Muscle layer of colon (tissue), 2 donors: ENCODE measurements at regions not wholly inside any gene's neighbourhood (a gene's known extent, or its start where the extent isn't known, plus 50 kb on each side); places are given as distances from the start of the nearest gene placed in this dataset.

Source experiments
- H3K27ac ChIP-seq: one replicate; pipeline ENCODE4 v1.7.0; 2013; ENCODE audit warnings: low read depth, mild to moderate bottlenecking, low read length, moderate library complexity
- H3K27me3 ChIP-seq, 2 donors: one replicate each; pipeline ENCODE4 v1.7.0; 2013; ENCODE audit warnings: low read length in 2 of 2, mild to moderate bottlenecking in 2 of 2; ENCODE audit not compliant: insufficient read depth in 2 of 2, control insufficient read depth in 1 of 2
- H3K36me3 ChIP-seq: one replicate; pipeline ENCODE4 v1.7.0; 2013; ENCODE audit warnings: mild to moderate bottlenecking, low read length; ENCODE audit not compliant: insufficient read depth
- H3K4me1 ChIP-seq: one replicate; pipeline ENCODE4 v1.7.0; 2013; ENCODE audit warnings: mild to moderate bottlenecking, low read length; ENCODE audit not compliant: insufficient read depth
- H3K4me3 ChIP-seq, 2 donors: one replicate each; pipeline ENCODE4 v1.7.0; 2013; ENCODE audit warnings: low read length in 2 of 2, low read depth in 1 of 2, mild to moderate bottlenecking in 1 of 2, moderate library complexity in 1 of 2
- H3K9ac ChIP-seq: one replicate; pipeline ENCODE4 v1.7.0; 2013; ENCODE audit warnings: low read length
- H3K9me3 ChIP-seq: one replicate; pipeline ENCODE4 v1.7.0; 2013; ENCODE audit warnings: mild to moderate bottlenecking, low read length
- donor health status: abdominal sarcoma.
- donor health status: Adenocarcinoma of cecum.

- Histone ChIP-seq H3K27me3 (no peaks in the 10 kb centered on the region), H3K9ac (no peak overlapping the region), H3K9me3 (no peaks in the 10 kb centered on the region), H3K36me3 (no peaks in the 10 kb centered on the region), H3K4me1 (peaks cover 7% of the 10 kb centered on the region), H3K27ac (no peak overlapping the region), H3K4me3 (no peak overlapping the region)
Observed at GRCh38 chr12:66947119-66947518, 268.2 kb upstream of the GRIP1 start.

GRCh38 chr12:66952668-66953067 is 273.8 kb upstream of the GRIP1 start:
- Histone ChIP-seq H3K36me3 (no peaks in the 10 kb centered on the region), H3K27me3 (no peaks in the 10 kb centered on the region), H3K27ac (no peak overlapping the region), H3K4me3 (no peak overlapping the region), H3K4me1 (no peaks in the 10 kb centered on the region), H3K9me3 (no peaks in the 10 kb centered on the region), H3K9ac (no peak overlapping the region)

GRCh38 chr12:66956300-66956699 is 277.4 kb upstream of the GRIP1 start:
- Histone ChIP-seq H3K36me3 (no peaks in the 10 kb centered on the region), H3K27ac (no peak overlapping the region), H3K4me1 (no peaks in the 10 kb centered on the region), H3K9ac (no peak overlapping the region), H3K27me3 (no peaks in the 10 kb centered on the region), H3K4me3 (no peak overlapping the region), H3K9me3 (no peaks in the 10 kb centered on the region)

- Histone ChIP-seq H3K27me3 (no peaks in the 10 kb centered on the region), H3K9ac (no peak overlapping the region), H3K9me3 (no peaks in the 10 kb centered on the region), H3K36me3 (no peaks in the 10 kb centered on the region), H3K4me1 (peaks cover 4% of the 10 kb centered on the region), H3K27ac (no peak overlapping the region), H3K4me3 (no peak overlapping the region)
Observed at GRCh38 chr12:66959276-66959675, 280.4 kb upstream of the GRIP1 start.

DNA sequence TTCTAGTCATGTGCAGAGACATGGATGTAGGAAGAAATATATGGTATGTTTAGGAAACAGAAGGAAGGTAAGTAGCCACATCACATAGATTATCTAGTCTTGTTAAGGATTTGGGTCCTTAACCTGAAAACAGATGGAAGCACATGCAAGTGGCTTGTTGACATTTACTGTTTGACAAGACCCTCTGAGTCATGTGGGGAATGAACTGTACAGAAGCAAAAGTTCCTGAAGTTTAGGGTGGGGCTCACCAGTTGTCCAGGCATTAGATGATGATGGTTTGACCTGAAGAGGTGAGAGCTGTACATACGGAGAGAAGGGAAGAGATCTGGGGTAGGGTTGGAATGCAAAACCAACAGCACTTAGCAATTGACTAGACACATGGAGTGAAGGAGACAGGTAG is 281.1 kb upstream of the GRIP1 start:
- no peaks in the 10 kb centered on the region for H3K27me3 ChIP-seq
- H3K4me3 ChIP-seq: no peak overlapping the region
- H3K36me3 ChIP-seq: no peaks in the 10 kb centered on the region
- H3K4me1 ChIP-seq: peaks cover 4% of the 10 kb centered on the region
- no peak overlapping the region for H3K27ac ChIP-seq
- H3K9me3 ChIP-seq: no peaks in the 10 kb centered on the region
- no peak overlapping the region for H3K9ac ChIP-seq

DNA sequence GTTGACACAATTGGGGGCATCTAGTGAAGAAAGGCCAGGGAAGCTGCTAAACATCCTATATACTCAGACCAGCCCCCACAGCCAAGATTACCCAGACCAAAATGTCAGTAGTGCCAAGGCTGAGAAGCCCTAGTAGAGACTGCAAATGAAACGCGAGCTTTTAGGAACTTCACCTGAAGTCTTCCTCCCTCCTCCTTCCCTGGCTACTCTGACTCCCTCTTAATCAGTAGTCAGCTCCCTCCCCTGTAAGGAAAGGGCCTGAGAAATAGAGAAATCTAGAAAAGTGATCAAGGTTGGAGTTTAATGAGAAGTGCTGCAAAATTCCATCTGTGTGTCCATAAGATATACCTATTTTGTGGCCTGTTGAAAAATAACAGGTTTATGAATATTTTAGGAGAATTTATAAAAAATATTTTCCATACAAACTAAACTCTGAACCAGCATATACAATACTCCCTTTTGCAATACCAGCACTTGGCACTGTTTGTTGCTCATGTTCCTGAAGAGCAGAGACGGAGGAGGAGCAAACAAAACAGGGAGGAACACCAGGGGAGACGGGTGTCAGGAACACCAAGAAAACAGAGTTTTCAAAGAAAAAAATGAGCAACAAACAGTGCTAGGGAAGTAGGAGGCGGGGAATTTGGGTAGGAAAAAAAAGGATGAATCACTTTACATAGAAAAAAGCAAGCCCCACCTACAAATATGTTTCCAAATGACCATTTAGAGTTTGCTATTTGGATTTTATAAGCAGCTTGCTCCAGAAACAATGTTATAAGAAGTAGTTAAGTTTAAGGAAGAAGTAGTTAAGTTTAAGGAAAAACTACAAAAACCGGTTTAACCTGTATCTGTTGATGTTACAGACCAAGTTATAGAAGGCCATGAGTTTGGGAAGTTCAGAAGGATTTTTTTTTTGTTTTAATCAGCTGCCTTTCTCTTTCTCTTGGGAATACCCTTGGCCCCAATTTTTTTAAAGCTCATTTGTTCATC is 282.1 kb upstream of the GRIP1 start:
- peaks cover 4% of the 10 kb centered on the region for H3K4me1 ChIP-seq
- no peaks in the 10 kb centered on the region for H3K27me3 ChIP-seq

DNA sequence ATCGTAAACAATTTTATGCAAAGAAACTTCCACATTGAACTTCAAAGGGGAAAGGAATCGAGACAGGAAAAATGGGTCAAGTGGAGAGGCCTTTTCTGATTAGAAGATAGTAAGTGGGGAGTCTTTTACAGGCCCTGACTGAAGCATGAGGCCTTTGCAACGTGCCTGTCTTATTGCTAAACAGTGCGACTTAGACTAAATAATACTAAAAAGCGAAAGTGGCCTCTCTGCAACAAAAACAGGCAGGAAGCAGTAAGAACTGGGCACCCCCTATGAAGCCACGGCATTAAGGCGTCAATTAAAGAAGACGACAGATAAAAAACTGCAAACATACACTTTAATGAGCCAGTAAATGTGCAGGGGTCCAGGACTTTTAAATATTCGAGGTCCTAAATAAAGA is 283.4 kb upstream of the GRIP1 start:
- H3K4me3 ChIP-seq: no peak overlapping the region
- no peaks in the 10 kb centered on the region for H3K9me3 ChIP-seq
- H3K27ac ChIP-seq: no peak overlapping the region
- H3K27me3 ChIP-seq: no peaks in the 10 kb centered on the region
- H3K4me1 ChIP-seq: peaks cover 4% of the 10 kb centered on the region
- no peaks in the 10 kb centered on the region for H3K36me3 ChIP-seq
- no peak overlapping the region for H3K9ac ChIP-seq

More for the DNA sequence above, 282.1 kb upstream of the GRIP1 start:
- no peaks in the 10 kb centered on the region for H3K36me3 ChIP-seq
- H3K27ac ChIP-seq: no peak overlapping the region
- H3K4me3 ChIP-seq: no peak overlapping the region
- H3K9me3 ChIP-seq: no peaks in the 10 kb centered on the region
- no peak overlapping the region for H3K9ac ChIP-seq

DNA sequence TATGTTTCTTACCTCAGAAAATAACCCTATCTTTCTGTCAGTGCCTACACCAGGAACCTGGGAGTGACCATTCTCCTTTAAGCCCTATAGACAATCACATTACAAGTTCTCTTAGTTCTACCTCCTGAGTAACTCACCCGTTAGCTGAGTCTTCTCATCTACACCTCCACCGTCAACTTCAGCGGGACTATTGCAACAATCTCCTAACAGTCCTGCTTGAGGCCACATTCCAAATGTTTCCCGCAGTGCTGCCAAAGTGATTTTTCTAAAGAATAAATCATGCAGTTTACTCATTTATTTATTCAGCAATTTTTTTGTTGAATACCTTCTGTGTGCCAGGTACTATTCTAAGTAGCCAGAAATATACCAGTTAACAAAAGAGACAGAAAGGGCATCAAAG is 285.0 kb upstream of the GRIP1 start:
- Histone ChIP-seq H3K4me3 (no peak overlapping the region), H3K9me3 (no peaks in the 10 kb centered on the region), H3K27ac (no peak overlapping the region), H3K27me3 (no peaks in the 10 kb centered on the region), H3K36me3 (no peaks in the 10 kb centered on the region), H3K4me1 (peaks cover 4% of the 10 kb centered on the region), H3K9ac (no peak overlapping the region)

GRCh38 chr12:66964629-66965028 is 285.8 kb upstream of the GRIP1 start:
- peaks cover 4% of the 10 kb centered on the region for H3K4me1 ChIP-seq
- no peak overlapping the region for H3K4me3 ChIP-seq
- H3K27ac ChIP-seq: no peak overlapping the region
- no peaks in the 10 kb centered on the region for H3K9me3 ChIP-seq
- no peaks in the 10 kb centered on the region for H3K36me3 ChIP-seq
- H3K9ac ChIP-seq: no peak overlapping the region
- no peaks in the 10 kb centered on the region for H3K27me3 ChIP-seq

DNA sequence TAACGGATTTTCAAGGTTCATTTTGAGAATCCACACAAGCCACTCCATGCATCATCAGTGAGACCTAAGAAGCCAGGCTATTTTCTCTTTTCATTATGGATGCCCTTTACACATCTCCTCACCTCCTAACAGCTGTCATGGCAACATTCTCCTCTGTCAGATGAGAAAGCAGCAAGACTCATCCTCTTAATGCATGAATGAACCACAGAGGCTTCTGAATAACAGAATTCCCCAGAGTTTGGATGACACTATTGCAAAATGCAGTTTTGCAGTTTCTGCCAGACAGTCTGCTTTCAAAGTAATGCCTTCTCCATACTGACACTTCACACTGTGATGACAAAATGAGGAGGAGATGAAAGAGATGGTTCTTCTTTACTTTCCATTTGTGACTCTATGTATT is 286.7 kb upstream of the GRIP1 start:
- H3K4me3 ChIP-seq: no peak overlapping the region
- H3K4me1 ChIP-seq: peaks cover 4% of the 10 kb centered on the region
- H3K36me3 ChIP-seq: no peaks in the 10 kb centered on the region
- no peak overlapping the region for H3K9ac ChIP-seq
- no peaks in the 10 kb centered on the region for H3K9me3 ChIP-seq
- H3K27ac ChIP-seq: no peak overlapping the region
- H3K27me3 ChIP-seq: no peaks in the 10 kb centered on the region

DNA sequence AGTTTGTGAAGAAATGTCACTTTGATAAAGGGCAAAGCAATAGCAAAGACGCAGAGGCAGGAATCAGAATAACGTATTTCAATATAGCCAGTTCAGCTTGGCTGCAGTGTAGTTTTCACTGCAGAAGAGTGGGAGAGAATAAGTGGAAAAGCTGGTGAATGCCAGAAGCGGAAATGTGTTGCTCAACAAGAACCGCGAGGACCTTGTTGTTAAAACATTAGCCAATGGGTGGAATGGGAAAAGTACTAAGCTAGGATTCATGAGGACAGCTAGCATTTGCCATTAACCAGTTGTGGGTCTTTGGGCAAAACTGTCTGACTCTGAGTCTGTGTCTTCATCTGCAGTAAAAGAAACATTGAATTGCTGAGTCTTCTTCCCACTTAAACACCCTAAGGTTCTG is 292.9 kb upstream of the GRIP1 start:
- no peaks in the 10 kb centered on the region for H3K9me3 ChIP-seq
- no peak overlapping the region for H3K9ac ChIP-seq
- no peaks in the 10 kb centered on the region for H3K4me1 ChIP-seq
- H3K27me3 ChIP-seq: no peaks in the 10 kb centered on the region
- H3K27ac ChIP-seq: no peak overlapping the region
- no peaks in the 10 kb centered on the region for H3K36me3 ChIP-seq
- H3K4me3 ChIP-seq: no peak overlapping the region

DNA sequence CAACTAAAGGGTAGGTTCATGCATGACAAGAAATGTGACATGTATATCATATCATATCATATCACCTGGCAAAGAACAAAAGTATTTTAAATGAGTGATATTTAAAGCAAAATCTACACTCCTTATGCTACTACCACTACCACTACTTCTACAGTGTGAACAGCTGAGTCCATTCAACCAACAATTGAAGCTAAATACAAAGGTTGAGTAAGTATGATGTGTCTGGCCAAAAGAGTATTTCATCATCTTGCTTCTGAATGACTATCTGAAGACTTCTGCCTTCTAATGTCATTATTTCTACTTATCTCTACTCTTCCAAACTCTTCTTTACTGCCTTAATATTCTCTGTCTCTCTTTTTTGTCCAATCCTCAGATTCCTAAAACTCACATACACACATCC is 292.6 kb upstream of the CAND1 start:
- H3K4me1 ChIP-seq: peaks cover 8% of the 10 kb centered on the region
- no peaks in the 10 kb centered on the region for H3K27me3 ChIP-seq
- H3K27ac ChIP-seq: no peak overlapping the region
- no peaks in the 10 kb centered on the region for H3K36me3 ChIP-seq
- no peaks in the 10 kb centered on the region for H3K9me3 ChIP-seq
- H3K4me3 ChIP-seq: no peak overlapping the region
- H3K9ac ChIP-seq: no peak overlapping the region
